Sigmoid colon (tissue), 4 donors: ENCODE measurements at regions not wholly inside any gene's neighbourhood (a gene's known extent, or its start where the extent isn't known, plus 50 kb on each side); places are given as distances from the start of the nearest gene placed in this dataset.

Source experiments
- CTCF ChIP-seq, 4 experiments: fragments of 450-650 bp in 3 of 4; fragments of 200-600 bp in 1 of 4; IDR thresholded peaks; one replicate each; pipeline ENCODE4 v1.5.1; 2016 to 2019; ENCODE audit warnings: antibody characterized with exemption in 4 of 4, mild to moderate bottlenecking in 3 of 4, moderate library complexity in 2 of 4
- EP300 ChIP-seq, 4 donors: sonication (generic); formaldehyde crosslinking; IDR thresholded peaks; one replicate each; pipeline ENCODE4 v1.6.1; 2017; ENCODE audit warnings: antibody characterized with exemption in 4 of 4
- POLR2A ChIP-seq, 2 donors: fragments of 450-650 bp; IDR thresholded peaks; one replicate each; pipeline ENCODE4 v1.6.1; 2016; ENCODE audit warnings: antibody characterized with exemption in 2 of 2, mild to moderate bottlenecking in 2 of 2, moderate library complexity in 2 of 2

- TF ChIP-seq CTCF (IDR thresholded peaks at IDR 0.05) (no peak), POLR2A (IDR thresholded peaks at IDR 0.05) (no peak), EP300 (IDR thresholded peaks at IDR 0.05) (no peak)
Observed at GRCh38 chr12:25376407-25376806, 125.7 kb upstream of the KRAS start.
